Transverse colon (tissue), 4 donors: ENCODE measurements at regions not wholly inside any gene's neighbourhood (a gene's known extent, or its start where the extent isn't known, plus 50 kb on each side); places are given as distances from the start of the nearest gene placed in this dataset.

Experiments
- DNase-seq: peaks from one replicate; pipeline ENCODE4 v3.0.0-alpha.2; 2019
- H3K27ac ChIP-seq, 4 donors: fragments of 200-600 bp; sonication (generic); 2 replicates each; pipeline ENCODE4 v1.5.1; 2016 to 2018; ENCODE audit warnings: inconsistent platforms in 4 of 4
- H3K27me3 ChIP-seq: fragments of 200-600 bp; sonication (generic); 2 replicates; pipeline ENCODE4 v1.5.1; 2017; ENCODE audit warnings: inconsistent platforms
- H3K36me3 ChIP-seq, 4 donors: fragments of 200-600 bp; sonication (generic); 2 replicates each; pipeline ENCODE4 v1.5.1; 2017 to 2019; ENCODE audit warnings: inconsistent platforms in 4 of 4
- H3K4me1 ChIP-seq, 4 donors: fragments of 200-600 bp; sonication (generic); 2 replicates each; pipeline ENCODE4 v1.5.1; 2017 to 2020; ENCODE audit warnings: inconsistent platforms in 4 of 4
- H3K4me3 ChIP-seq, 4 donors: fragments of 200-600 bp; sonication (generic); 1 replicate in 1 of 4; 2 replicates in 3 of 4; pipeline versions ENCODE4 v1.5.1 to v1.6.1; 2017 to 2019; ENCODE audit warnings: inconsistent platforms in 4 of 4
- H3K9me3 ChIP-seq, 2 donors: fragments of 200-600 bp; sonication (generic); 2 replicates each; pipeline ENCODE4 v1.5.1; 2017 to 2019; ENCODE audit warnings: inconsistent platforms in 2 of 2
- EP300 ChIP-seq: sonication (generic); formaldehyde crosslinking; IDR thresholded peaks from one replicate; pipeline ENCODE4 v1.6.1; 2017; ENCODE audit warnings: antibody characterized with exemption, low read depth
- POLR2A ChIP-seq: fragments of 450-650 bp; IDR thresholded peaks from one replicate; pipeline ENCODE4 v1.6.1; 2016; ENCODE audit warnings: antibody characterized with exemption, mild to moderate bottlenecking, moderate library complexity
- POLR2AphosphoS5 ChIP-seq, 3 donors: sonication (generic); formaldehyde crosslinking; IDR thresholded peaks; one replicate each; pipeline ENCODE4 v1.6.1; 2016; ENCODE audit warnings: antibody characterized with exemption in 3 of 3
- WGBS, 2 donors: methylation state at CpG; one replicate each; pipeline ENCODE4 v1.1.5; 2018; ENCODE audit warnings: low coverage in 1 of 2; 5-methylcytosine and 5-hydroxymethylcytosine counted together
- in situ Hi-C, 4 donors: fragments of 200-750 bp; cut with MboI; loops; one replicate each; pipeline versions ENCODE4 v1.15.0 to v1.15.1; 2017; ENCODE audit warnings: low sequenced_read_pairs in 3 of 4, low pct_ligation_motif_present in 1 of 4, low pct_unique_long_range_greater_than_20kb in 1 of 4
- intact Hi-C: fragments of 100-400 bp; cut with DNase I; formaldehyde crosslinking; loops from one replicate; pipeline ENCODE4 v1.15.1; 2023; ENCODE audit warnings: low total_unique reads
- TF ChIP-seq, protein P1 (sequence below), 5 experiments: fragments of 200-600 bp in 3 of 5; fragments of 450-650 bp in 2 of 5; sonication (generic) in 3 of 5; IDR thresholded peaks; 1 replicate in 2 of 5; 2 replicates in 3 of 5; pipeline ENCODE4 v1.5.1; 2016 to 2017; ENCODE audit warnings: antibody characterized with exemption in 5 of 5, inconsistent platforms in 3 of 5, mild to moderate bottlenecking in 2 of 5, moderate library complexity in 1 of 5

DNA sequence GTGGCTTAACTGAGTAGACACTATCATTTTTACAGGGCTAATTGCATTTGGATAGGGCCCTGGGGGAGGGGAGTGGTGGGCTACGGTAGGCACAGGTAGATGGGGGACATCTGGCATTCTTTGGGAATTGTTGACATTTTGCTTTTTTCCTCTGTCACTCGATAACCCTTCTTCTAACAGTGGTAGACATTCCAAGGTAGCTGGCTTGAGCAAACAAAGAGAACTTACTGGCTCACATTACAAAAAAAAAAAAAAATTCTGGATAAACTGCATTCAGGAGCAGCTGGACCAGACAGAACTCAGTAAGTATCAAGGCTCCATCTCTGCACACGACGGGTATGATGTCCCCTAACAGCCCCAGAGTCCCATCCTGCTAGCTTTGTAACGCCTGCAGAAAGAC is 585.2 kb downstream of the ZNF608 start:
- in situ Hi-C loops = no loop called here
- 79 to 83% methylated on average over 5 of the region's 5 CpGs for WGBS, 2 donors
- intact Hi-C loops = no loop called here

DNA sequence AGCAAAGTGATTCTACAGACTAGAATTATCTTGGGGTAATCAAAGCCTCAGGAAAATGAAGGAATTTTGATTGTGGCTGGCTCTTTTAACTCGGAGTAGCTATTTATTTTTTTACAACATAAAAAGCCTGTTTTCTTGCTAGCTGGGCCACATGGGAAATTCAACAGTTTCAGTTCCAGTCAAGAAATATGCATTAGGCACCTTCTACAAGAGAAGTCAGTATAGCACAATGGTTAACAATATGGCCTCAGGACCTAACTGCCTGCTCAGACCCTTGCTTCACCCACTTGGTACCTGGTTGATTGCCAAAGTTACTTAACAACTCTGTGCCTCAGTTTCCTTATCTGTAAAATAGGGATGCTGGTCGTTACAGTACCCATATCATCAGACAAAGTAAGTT is 586.2 kb downstream of the ZNF608 start:
- no peak overlapping the region for H3K27ac ChIP-seq
- in situ Hi-C loops (no loop called here), intact Hi-C loops (no loop called here)
- H3K4me3 ChIP-seq = no peak overlapping the region
- TF ChIP-seq POLR2AphosphoS5 (IDR thresholded peaks at IDR 0.05) = no peak
- TF ChIP-seq, protein P1, sequence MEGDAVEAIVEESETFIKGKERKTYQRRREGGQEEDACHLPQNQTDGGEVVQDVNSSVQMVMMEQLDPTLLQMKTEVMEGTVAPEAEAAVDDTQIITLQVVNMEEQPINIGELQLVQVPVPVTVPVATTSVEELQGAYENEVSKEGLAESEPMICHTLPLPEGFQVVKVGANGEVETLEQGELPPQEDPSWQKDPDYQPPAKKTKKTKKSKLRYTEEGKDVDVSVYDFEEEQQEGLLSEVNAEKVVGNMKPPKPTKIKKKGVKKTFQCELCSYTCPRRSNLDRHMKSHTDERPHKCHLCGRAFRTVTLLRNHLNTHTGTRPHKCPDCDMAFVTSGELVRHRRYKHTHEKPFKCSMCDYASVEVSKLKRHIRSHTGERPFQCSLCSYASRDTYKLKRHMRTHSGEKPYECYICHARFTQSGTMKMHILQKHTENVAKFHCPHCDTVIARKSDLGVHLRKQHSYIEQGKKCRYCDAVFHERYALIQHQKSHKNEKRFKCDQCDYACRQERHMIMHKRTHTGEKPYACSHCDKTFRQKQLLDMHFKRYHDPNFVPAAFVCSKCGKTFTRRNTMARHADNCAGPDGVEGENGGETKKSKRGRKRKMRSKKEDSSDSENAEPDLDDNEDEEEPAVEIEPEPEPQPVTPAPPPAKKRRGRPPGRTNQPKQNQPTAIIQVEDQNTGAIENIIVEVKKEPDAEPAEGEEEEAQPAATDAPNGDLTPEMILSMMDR (IDR thresholded peaks at IDR 0.05) = no peak
- TF ChIP-seq EP300 = no peak
- TF ChIP-seq POLR2A = no peak
- peaks cover 0 to 20% (median 2%) of the 10 kb centered on the region in 4 donors for H3K4me1 ChIP-seq
- no peaks in the 10 kb centered on the region for H3K36me3 ChIP-seq
- DNase-seq = no peak
- no peaks in the 10 kb centered on the region for H3K27me3 ChIP-seq
- peaks cover 2 to 8% of the 10 kb centered on the region in 2 donors for H3K9me3 ChIP-seq
- WGBS, 2 donors = 64 to 77% methylated on average over 2 of the region's 2 CpGs

More for the DNA sequence above, 585.2 kb downstream of the ZNF608 start:
- Histone ChIP-seq H3K27ac (no peak overlapping the region), H3K27me3 (no peaks in the 10 kb centered on the region), H3K4me1 (peaks cover 0 to 20% (median 2%) of the 10 kb centered on the region in 4 donors), H3K4me3 (no peak overlapping the region), H3K36me3 (no peaks in the 10 kb centered on the region), H3K9me3 (no peaks in the 10 kb centered on the region)
- no peak for DNase-seq
- TF ChIP-seq POLR2A (no peak), EP300 (no peak), POLR2AphosphoS5 (IDR thresholded peaks at IDR 0.05) (no peak)
- TF ChIP-seq, protein P1 (IDR thresholded peaks at IDR 0.05) = no peak

DNA sequence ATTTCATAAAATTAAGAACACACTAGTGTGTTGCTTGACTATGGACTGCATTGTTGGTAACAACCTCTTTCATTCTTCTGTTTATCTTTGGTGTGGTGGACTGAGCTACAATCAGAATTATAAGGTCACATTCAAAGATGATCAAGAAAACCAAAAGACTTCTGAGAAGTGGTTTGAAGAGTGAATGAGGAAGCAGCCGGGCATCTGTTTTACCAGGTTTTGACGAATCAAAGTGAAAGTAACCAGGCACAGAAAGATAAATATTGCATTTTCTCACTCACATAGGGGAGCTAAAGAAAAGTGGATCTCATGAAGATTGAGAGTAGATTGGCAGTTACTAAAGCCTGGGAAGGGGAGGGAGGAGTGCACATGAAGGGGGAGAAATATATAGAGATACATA is 589.1 kb downstream of the ZNF608 start:
- Histone ChIP-seq H3K4me1 (peaks cover 0 to 15% (median 2%) of the 10 kb centered on the region in 4 donors), H3K4me3 (no peak overlapping the region), H3K27me3 (no peaks in the 10 kb centered on the region), H3K9me3 (peaks cover 26 to 29% of the 10 kb centered on the region in 2 donors), H3K27ac (peak overlapping the region in 1 of 4 donors; percentile 11), H3K36me3 (no peaks in the 10 kb centered on the region)
- DNase-seq = no peak
- intact Hi-C loops (no loop called here), in situ Hi-C loops (no loop called here)
- TF ChIP-seq EP300 (no peak), POLR2AphosphoS5 (IDR thresholded peaks at IDR 0.05) (no peak), POLR2A (no peak)
- TF ChIP-seq, protein P1 (IDR thresholded peaks at IDR 0.05) = no peak
- 9 to 20% methylated on average over 1 to 2 of the region's 2 CpGs for WGBS, 2 donors

DNA sequence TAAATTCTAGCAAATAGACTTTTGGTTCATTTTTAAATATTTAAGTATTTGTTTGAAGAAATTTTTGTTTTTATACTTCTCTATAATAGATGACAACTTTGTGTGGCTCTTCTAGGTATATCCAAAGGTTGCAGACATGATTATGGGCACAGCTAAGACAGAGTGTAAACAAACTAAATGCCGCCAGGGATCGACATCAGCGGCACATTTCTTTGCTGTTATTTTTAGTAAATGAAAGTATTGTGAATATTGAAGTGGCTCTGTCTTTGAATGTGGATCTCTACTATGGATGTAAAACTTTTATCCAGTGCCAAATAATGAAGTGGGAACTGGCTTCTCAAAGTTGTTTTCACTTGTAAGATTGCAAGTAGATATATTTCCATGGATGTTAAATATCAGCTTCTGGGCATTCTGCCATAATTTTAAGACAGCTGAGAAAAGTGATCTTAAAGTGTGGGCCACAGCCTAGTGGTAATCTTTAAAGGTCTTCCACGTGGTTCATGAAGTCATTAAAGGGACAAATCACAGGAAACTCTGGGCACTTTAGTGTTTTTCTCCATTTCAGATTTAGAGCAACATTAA is 589.9 kb downstream of the ZNF608 start:
- peaks cover 0 to 15% (median 2%) of the 10 kb centered on the region in 4 donors for H3K4me1 ChIP-seq
- H3K27ac ChIP-seq = peak overlapping the region in 2 of 4 donors; percentile 9 to 11
- in situ Hi-C loops = no loop called here
- 50 to 62% methylated on average over 4 of the region's 4 CpGs for WGBS, 2 donors
- H3K27me3 ChIP-seq = no peaks in the 10 kb centered on the region
- no peak for TF ChIP-seq EP300
- H3K36me3 ChIP-seq = no peaks in the 10 kb centered on the region
- H3K4me3 ChIP-seq = no peak overlapping the region
- intact Hi-C loops = no loop called here
- DNase-seq = no peak
- H3K9me3 ChIP-seq = peaks cover 26 to 29% of the 10 kb centered on the region in 2 donors

DNA sequence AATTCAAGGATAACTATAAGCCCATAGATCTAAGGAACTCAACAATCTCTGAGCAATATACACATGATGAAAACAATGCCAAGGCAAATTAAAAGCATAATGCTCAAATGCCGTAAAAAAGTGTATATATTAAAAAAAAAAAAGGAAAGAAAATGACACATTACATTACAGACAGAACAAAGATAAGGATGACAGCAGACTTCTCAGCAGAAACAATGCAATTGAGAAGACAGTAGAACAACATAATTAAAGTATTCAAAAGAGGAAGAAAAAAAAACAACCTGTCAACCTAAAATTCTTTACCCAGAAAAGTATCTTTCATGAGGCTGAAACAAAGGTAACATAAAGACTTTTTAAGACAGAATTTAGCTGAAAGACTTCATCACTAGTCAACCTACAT is 591.7 kb downstream of the ZNF608 start:
- no peaks in the 10 kb centered on the region for H3K27me3 ChIP-seq
- H3K4me3 ChIP-seq = no peak overlapping the region
- TF ChIP-seq, protein P1 (IDR thresholded peaks at IDR 0.05) = no peak
- TF ChIP-seq POLR2AphosphoS5 (IDR thresholded peaks at IDR 0.05) (no peak), POLR2A (no peak), EP300 (no peak)
- H3K4me1 ChIP-seq = peaks cover 0 to 15% (median 2%) of the 10 kb centered on the region in 4 donors
- in situ Hi-C loops (no loop called here), intact Hi-C loops (no loop called here)
- H3K27ac ChIP-seq = no peak overlapping the region
- no peaks in the 10 kb centered on the region for H3K36me3 ChIP-seq
- WGBS, 2 donors = 100% methylated on average over 1 of the region's 1 CpG
- DNase-seq = no peak
- peaks cover 29% of the 10 kb centered on the region in 2 donors for H3K9me3 ChIP-seq
